HG03159 (cell line): ENCODE measurements at regions not wholly inside any gene's neighbourhood (a gene's known extent, or its start where the extent isn't known, plus 50 kb on each side); places are given as distances from the start of the nearest gene placed in this dataset.
"Not testable (repeated sequence)": the region's sequence is repeated elsewhere in the genome, so short reads cannot be mapped to it uniquely, and the experiment has no call there.

Experiments
- ATAC-seq: cut with Tn5 transposase; IDR thresholded peaks from one replicate; pipeline ENCODE4 v1.9.1; 2021; ENCODE audit warnings: mild to moderate bottlenecking, moderate library complexity; ENCODE audit not compliant: unreplicated experiment

- ATAC-seq, result no peak
Observed at GRCh38 chr6:82573254-82573972, 209.8 kb downstream of the TPBG start.

DNA sequence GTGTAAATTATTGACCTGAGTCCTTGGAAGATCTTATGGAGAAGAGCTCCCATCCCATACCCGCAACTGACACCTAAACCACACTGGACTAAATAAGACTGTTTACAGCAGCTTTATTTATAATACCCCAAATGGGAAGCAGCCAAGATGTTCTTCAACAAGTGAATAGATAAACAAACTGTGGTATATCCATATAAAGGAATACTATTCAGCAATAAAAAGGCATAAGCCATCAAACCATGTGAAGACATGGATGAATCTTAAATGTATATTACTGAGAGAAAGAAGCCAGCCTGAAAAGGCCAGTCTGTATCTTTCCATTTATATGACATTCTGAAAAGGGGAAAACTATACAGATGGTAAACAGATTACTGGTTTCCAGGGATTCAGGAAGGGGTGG lies 212.7 kb downstream of the TPBG start:
- ATAC-seq, result no peak

DNA sequence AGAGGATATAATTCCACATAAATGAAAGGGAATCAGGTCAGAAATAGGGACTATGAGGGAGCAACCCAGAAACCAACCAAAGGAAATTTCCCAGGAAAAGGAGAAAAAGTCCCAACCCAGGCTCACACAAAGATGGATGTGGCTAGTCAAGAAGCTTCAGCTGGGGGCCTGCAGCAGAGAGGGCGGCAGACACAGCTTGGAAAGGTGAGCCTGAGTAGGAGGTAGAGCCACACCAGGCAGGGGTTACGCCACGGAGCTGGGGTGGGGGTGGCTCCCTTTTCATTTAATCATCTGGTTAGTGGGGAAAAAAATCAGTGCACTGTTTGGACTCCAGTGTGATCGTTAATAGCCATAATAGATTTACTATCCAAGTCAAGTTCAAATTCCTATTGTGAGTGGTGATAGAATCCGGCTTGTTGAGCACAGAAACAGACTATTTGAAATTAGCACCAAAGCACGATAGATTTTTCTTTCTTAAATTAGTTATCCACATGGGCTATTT lies 220.6 kb downstream of the TPBG start:
- no peak for ATAC-seq

DNA sequence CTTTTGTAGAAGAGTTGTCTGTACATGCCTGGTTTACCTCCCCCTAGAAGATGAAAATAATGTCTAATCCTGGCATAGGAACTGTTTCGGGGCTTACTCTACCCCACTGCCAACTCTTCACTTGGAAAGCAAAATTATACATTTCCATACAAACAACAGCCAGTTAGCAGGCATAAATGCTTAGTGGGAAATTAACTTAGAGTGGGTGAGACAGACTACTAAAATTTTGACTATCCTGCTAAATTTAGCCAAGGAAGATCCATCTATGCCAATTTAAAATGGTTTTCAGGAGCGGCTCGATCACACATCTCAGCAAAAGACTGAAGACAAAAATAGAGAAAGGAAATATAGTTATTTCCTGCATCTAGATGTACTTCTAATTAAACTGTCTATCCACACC lies 221.2 kb downstream of the TPBG start:
- ATAC-seq, result no peak

DNA sequence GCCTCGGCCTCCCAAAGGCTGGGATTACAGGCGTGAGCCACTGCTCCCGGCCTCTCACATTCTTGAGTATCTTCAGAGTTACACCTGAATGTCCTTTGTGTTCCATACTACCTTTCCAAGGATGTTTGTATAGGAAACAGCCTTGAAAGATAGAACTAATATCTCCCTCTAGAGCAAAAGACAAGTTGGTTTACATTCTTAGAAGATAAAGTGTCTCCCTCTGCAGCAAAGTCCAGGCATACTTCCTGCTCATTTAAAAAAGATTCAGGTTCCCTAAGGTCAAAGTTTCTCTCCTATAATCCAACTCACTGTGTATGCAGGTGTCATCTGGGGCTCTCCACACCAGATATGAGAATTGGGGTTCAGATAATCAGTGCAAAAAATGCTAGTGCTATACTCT lies 224.4 kb downstream of the TPBG start:
- no peak for ATAC-seq

- ATAC-seq, result no peak
Observed at GRCh38 chr6:82588859-82589412, 225.3 kb downstream of the TPBG start.

DNA sequence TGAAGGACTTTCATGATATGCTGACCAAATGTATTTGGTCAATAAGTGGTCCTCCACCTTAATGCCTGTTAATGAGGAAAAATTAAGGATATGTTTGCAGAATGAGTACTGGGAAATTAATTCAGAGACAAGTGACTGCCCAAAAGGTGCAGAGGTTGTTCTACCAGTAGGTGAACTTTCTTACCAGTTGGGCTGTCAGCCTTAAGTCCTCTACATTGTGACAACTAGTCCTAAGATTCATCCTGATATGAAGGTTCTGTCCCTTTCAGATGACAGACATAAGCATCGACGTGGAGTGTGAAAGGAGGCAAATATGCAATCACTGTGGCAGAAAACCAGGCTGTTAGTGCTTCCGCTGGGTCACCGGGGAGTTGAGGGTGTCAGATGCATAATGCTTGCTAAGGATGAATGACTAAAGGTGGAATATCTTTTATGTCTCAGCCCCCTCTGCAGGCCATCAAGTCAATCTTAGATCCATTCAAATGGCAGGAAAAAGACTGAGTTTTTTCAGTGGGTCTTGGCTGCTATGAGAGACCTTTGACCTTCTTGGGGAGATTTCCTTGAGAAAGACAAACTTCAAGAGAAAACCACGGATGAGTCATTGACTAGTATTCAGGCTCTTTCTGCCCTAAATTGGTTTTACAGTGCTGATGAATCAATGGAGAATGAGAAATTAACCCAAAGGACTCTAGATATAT lies 226.0 kb downstream of the TPBG start:
- ATAC-seq, result peak; percentile 57

GRCh38 chr6:82597201-82597600 lies 233.6 kb downstream of the TPBG start:
- no peak for ATAC-seq

GRCh38 chr6:82602776-82603175 lies 239.2 kb downstream of the TPBG start:
- ATAC-seq, result no peak

- ATAC-seq, result no peak
Observed at GRCh38 chr6:82603871-82604270, 240.3 kb downstream of the TPBG start.

GRCh38 chr6:82607998-82608725 lies 244.5 kb downstream of the TPBG start:
- ATAC-seq, result no peak

GRCh38 chr6:82608781-82609180 lies 245.2 kb downstream of the TPBG start:
- ATAC-seq, result no peak

- ATAC-seq, result no peak
Observed at GRCh38 chr6:82611751-82612150, 248.1 kb downstream of the TPBG start.

- ATAC-seq, result no peak
Observed at GRCh38 chr6:82612475-82613039, 248.9 kb downstream of the TPBG start.

DNA sequence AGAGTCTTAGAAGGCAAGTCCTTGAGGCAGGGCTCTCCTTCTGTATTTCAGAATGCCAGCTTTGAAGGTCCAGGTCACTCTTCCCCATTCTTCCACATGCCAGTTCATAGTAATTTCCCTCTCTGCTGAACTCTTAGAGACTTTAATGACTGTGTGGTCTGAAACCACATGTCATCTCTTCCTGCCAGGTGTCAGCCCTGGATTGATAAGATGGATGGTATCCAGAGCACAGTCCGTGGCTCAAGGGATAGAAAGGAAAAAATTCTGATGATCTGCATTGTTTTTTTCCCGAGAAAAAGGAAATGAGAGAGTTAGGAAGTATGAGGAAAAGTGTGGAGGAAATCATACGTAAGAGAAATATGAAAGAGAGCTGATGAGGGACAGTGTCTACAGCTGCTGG lies 250.9 kb downstream of the TPBG start:
- ATAC-seq, result no peak

GRCh38 chr6:82616386-82617028 lies 252.9 kb downstream of the TPBG start:
- no peak for ATAC-seq

GRCh38 chr6:82617648-82618047 lies 254.0 kb downstream of the TPBG start:
- ATAC-seq, result no peak

GRCh38 chr6:82619573-82619972 lies 256.0 kb downstream of the TPBG start:
- no peak for ATAC-seq

DNA sequence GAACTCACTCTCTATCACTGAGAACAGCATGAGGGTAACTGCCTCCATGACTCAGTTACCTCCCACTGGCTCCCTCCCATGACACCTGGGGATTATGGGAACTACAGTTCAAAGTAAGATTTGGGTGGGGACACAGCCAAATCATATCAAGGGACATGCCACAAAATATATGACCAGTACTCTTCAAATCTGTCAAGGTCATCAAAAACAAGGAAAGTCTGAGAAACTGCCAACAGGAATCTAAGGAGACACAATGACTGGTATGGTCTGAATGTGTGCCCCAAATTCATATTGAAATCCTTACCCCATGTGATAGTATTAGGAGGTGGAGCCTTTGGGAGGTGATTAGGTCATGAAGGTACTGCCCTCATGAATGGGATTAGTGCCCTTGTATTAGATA lies 258.8 kb downstream of the TPBG start:
- ATAC-seq, result no peak

- no peak for ATAC-seq
Observed at GRCh38 chr6:82624251-82624650, 260.6 kb downstream of the TPBG start.

DNA sequence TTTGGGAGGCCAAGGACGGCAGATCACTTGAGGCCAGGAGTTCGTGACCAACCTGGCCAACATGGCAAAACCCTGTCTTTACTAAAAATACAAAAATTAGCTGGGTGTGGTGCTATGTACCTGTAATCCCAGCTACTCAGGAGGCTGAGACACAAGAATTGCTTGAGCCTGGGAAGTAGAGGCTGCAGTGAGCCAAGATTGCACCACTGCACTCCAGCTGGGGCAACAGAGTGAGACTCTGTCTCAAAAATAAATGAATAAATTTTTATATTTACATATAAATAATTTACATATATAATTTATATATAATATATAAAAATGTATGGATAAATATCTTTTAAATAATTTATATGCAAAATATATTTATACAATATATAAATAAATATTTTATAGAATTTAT lies 263.3 kb downstream of the TPBG start:
- ATAC-seq, result not testable (repeated sequence)
